HCT116 (cell line): ENCODE measurements at regions not wholly inside any gene's neighbourhood (a gene's known extent, or its start where the extent isn't known, plus 50 kb on each side); places are given as distances from the start of the nearest gene placed in this dataset.

Experiments
- ATF3 ChIP-seq: IDR thresholded peaks from 2 replicates; pipeline ENCODE4 v1.6.1; 2012
- CBX3 ChIP-seq: IDR thresholded peaks from 2 replicates; pipeline ENCODE4 v1.6.1; 2012; ENCODE audit warnings: low read depth
- CEBPB ChIP-seq: IDR thresholded peaks from 2 replicates; pipeline ENCODE4 v1.6.1; 2012; ENCODE audit warnings: low read depth
- CTCF ChIP-seq, 3 experiments: fragments of 200-600 bp in 1 of 3; sonication (generic) in 1 of 3; IDR thresholded peaks in 2 of 3; conservative IDR thresholded peaks in 1 of 3; 2 replicates each; pipeline ENCODE4 v1.5.1; 2012 to 2017; ENCODE audit warnings: low read depth in 2 of 3, low read length in 2 of 3, antibody characterized with exemption in 1 of 3, borderline replicate concordance in 1 of 3, control low read depth in 1 of 3, mild to moderate bottlenecking in 1 of 3, mixed read lengths in 1 of 3, mixed run types in 1 of 3, moderate library complexity in 1 of 3; ENCODE audit not compliant: insufficient read depth in 1 of 3
- ELF1 ChIP-seq: IDR thresholded peaks from 2 replicates; pipeline ENCODE4 v1.6.1; 2012; ENCODE audit warnings: low read depth, borderline replicate concordance
- EZH2 ChIP-seq: fragments of 200-600 bp; sonication (generic); IDR thresholded peaks from 2 replicates; pipeline ENCODE4 v1.6.1; 2017; ENCODE audit warnings: antibody characterized with exemption, mixed run types
- EZH2phosphoT487 ChIP-seq: fragments of 200-600 bp; IDR thresholded peaks from 2 replicates; pipeline ENCODE4 v1.6.1; 2018; ENCODE audit warnings: antibody characterized with exemption, borderline replicate concordance
- JUND ChIP-seq: IDR thresholded peaks from 2 replicates; pipeline ENCODE4 v1.6.1; 2012
- POLR2A ChIP-seq: IDR thresholded peaks from 2 replicates; pipeline ENCODE4 v1.7.0; 2011; ENCODE audit warnings: borderline replicate concordance; ENCODE audit not compliant: insufficient read depth, insufficient read length; ENCODE audit errors: extremely low read depth
- REST ChIP-seq: IDR thresholded peaks from 2 replicates; pipeline ENCODE4 v1.6.1; 2012; ENCODE audit warnings: low read depth
- SP1 ChIP-seq: IDR thresholded peaks from 2 replicates; pipeline ENCODE4 v1.6.1; 2012; ENCODE audit warnings: low read depth
- YY1 ChIP-seq: IDR thresholded peaks from 2 replicates; pipeline ENCODE4 v1.6.1; 2011; ENCODE audit warnings: low read length, low read depth, moderate library complexity, mild to moderate bottlenecking; ENCODE audit not compliant: insufficient replicate concordance; ENCODE audit errors: extremely low read depth

DNA sequence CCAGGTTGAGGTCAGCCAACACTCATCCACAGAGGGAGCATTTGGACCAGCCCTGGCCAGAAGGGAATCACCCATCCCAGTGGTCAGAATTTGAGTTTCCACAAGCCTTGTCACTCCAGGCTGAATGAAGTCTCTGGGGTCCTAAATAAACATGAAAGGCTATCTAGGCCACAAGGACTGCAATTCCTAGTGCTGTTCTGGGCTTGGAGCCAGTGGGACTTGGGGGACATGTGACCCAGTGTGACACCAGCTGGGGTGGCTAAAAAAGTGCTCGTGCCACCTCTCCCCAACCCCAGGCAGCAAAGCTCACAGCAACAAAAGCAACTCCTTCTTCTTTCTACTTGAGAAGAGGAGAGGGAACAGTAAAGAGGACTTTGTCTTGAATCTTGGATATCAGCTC lies 91.7 kb downstream of the MDH1 start:
- TF ChIP-seq CTCF (IDR thresholded peaks at IDR 0.05 in 2 of 3, conservative IDR thresholded peaks at IDR 0.05 in 1 of 3; ENCODE audit: borderline replicate concordance in 1 of 3, insufficient read depth in 1 of 3, low read depth in 2 of 3, low read length in 2 of 3) (no peak), CEBPB (no peak), CBX3 (no peak), EZH2 (no peak), REST (no peak), EZH2phosphoT487 (no peak), ATF3 (no peak), JUND (no peak), SP1 (no peak), ELF1 (no peak), POLR2A (no peak), YY1 (no peak)
